B cell (primary cell): ENCODE measurements at regions not wholly inside any gene's neighbourhood (a gene's known extent, or its start where the extent isn't known, plus 50 kb on each side); places are given as distances from the start of the nearest gene placed in this dataset.

Experiments used
- ATAC-seq: fragments of 200-7000 bp; cut with Tn5 transposase; one replicate; pipeline ENCODE4 v1.10.0; 2021; ENCODE audit warnings: low read depth, mild to moderate bottlenecking, moderate number of reproducible peaks, moderate library complexity
- CTCF ChIA-PET: fragments of 350-600 bp; sonication (Branson Sonifier 250); formaldehyde crosslinking; loops from one replicate; lab custom pipeline; 2021; ENCODE audit warnings: antibody characterized with exemption, inconsistent platforms; lab: Charles Lee
- POLR2A ChIA-PET: fragments of 350-600 bp; sonication (Branson Sonifier 250); formaldehyde crosslinking; loops from one replicate; lab custom pipeline; 2021; ENCODE audit warnings: antibody characterized with exemption; lab: Charles Lee
- DNase-seq: peaks from one replicate; pipeline ENCODE4 v3.0.0; 2013
- H2AFZ ChIP-seq: 2 replicates; pipeline ENCODE4 v1.6.1; 2012; ENCODE audit warnings: mild to moderate bottlenecking, low read depth, low read length; ENCODE audit not compliant: insufficient read depth, poor library complexity, severe bottlenecking
- H3K27ac ChIP-seq, 2 donors: 1 replicate in 1 of 2; 2 replicates in 1 of 2; pipeline ENCODE4 v1.5.1; 2012 to 2013; ENCODE audit warnings: low read length in 2 of 2, mild to moderate bottlenecking in 2 of 2, moderate library complexity in 1 of 2
- H3K27me3 ChIP-seq, 4 experiments: fragments of 200-600 bp in 1 of 4; sonication (generic) in 1 of 4; replicated peaks in 1 of 4; 1 replicate in 2 of 4; 2 replicates in 2 of 4; pipeline versions ENCODE4 v1.6.1 to v1.7.0; 2013 to 2016; ENCODE audit warnings: low read length in 3 of 4, mild to moderate bottlenecking in 2 of 4, mixed read lengths in 1 of 4, moderate library complexity in 1 of 4; ENCODE audit not compliant: insufficient read depth in 4 of 4, control insufficient read depth in 3 of 4; ENCODE audit errors: control extremely low read depth in 1 of 4
- H3K36me3 ChIP-seq, 2 experiments: replicated peaks in 1 of 2; 1 replicate in 1 of 2; 2 replicates in 1 of 2; pipeline versions ENCODE4 v1.6.1 to v1.7.1; 2013; ENCODE audit warnings: low read length in 1 of 2; ENCODE audit not compliant: insufficient read depth in 2 of 2, control insufficient read depth in 1 of 2; ENCODE audit errors: control extremely low read depth in 1 of 2, extremely low read depth in 1 of 2
- H3K4me1 ChIP-seq, 2 donors: fragments of 200-600 bp in 1 of 2; sonication (generic) in 1 of 2; 1 replicate in 1 of 2; 2 replicates in 1 of 2; pipeline versions ENCODE4 v1.5.1 to v1.6.1; 2013 to 2017; ENCODE audit warnings: low read length in 2 of 2; ENCODE audit not compliant: control insufficient read depth in 2 of 2, insufficient read depth in 2 of 2
- H3K4me2 ChIP-seq: replicated peaks from 2 replicates; pipeline ENCODE3; 2012; ENCODE audit warnings: mild to moderate bottlenecking, low read depth, low read length; ENCODE audit not compliant: poor library complexity, severe bottlenecking
- H3K4me3 ChIP-seq, 5 experiments: fragments of 200-600 bp in 1 of 5; sonication (generic) in 1 of 5; 1 replicate in 3 of 5; 2 replicates in 2 of 5; pipeline versions ENCODE4 v1.5.1 to v1.7.0; 2011 to 2016; ENCODE audit warnings: low read length in 4 of 5, mild to moderate bottlenecking in 4 of 5, low read depth in 2 of 5, control low read depth in 1 of 5, moderate library complexity in 1 of 5; ENCODE audit not compliant: insufficient read depth in 1 of 5; ENCODE audit errors: control extremely low read depth in 1 of 5, extremely low read depth in 1 of 5
- H3K79me2 ChIP-seq: fragments of 200-600 bp; sonication (generic); one replicate; pipeline ENCODE4 v1.6.0; 2016; ENCODE audit warnings: low read length; ENCODE audit not compliant: control insufficient read depth, insufficient read depth
- H3K9ac ChIP-seq: fragments of 200-600 bp; sonication (generic); 2 replicates; pipeline ENCODE4 v1.6.1; 2017; ENCODE audit warnings: mild to moderate bottlenecking, low read length, moderate library complexity
- H3K9me3 ChIP-seq, 3 donors: one replicate each; pipeline versions ENCODE4 v1.6.1 to v1.7.1; 2013; ENCODE audit warnings: low read length in 2 of 3; ENCODE audit not compliant: control insufficient read depth in 2 of 3, insufficient read depth in 1 of 3; ENCODE audit errors: control extremely low read depth in 1 of 3
- H4K20me1 ChIP-seq: 2 replicates; pipeline ENCODE4 v1.6.0; 2012; ENCODE audit warnings: mild to moderate bottlenecking, low read length; ENCODE audit not compliant: insufficient read depth, control insufficient read depth, poor library complexity, severe bottlenecking
- H3K27ac Mint-ChIP-seq: one replicate; pipeline ENCODE4 v1.8.0; 2021; ENCODE audit warnings: mixed read lengths
- H3K27me3 Mint-ChIP-seq: one replicate; pipeline ENCODE4 v1.8.0; 2021; ENCODE audit warnings: mixed read lengths
- H3K4me1 Mint-ChIP-seq: one replicate; pipeline ENCODE4 v1.8.0; 2021; ENCODE audit warnings: mixed read lengths
- H3K4me3 Mint-ChIP-seq: one replicate; pipeline ENCODE4 v1.8.0; 2021; ENCODE audit warnings: mixed read lengths
- H3K9me3 Mint-ChIP-seq: one replicate; pipeline ENCODE4 v1.8.0; 2022; ENCODE audit warnings: mixed read lengths; ENCODE audit not compliant: insufficient read depth
- EZH2 ChIP-seq: IDR thresholded peaks from 2 replicates; pipeline ENCODE4 v1.6.1; 2012; ENCODE audit warnings: borderline replicate concordance, low read depth, mild to moderate bottlenecking, moderate library complexity, low read length; ENCODE audit not compliant: insufficient read depth, poor library complexity, severe bottlenecking
- WGBS: methylation state at CpG from one replicate; pipeline ENCODE4 v1.1.5; 2013; ENCODE audit warnings: missing lambda C conversion rate; ENCODE audit not compliant: insufficient coverage; 5-methylcytosine and 5-hydroxymethylcytosine counted together
- intact Hi-C: fragments of 100-400 bp; cut with micrococcal nuclease; formaldehyde crosslinking; loops from one replicate; pipeline ENCODE4 v1.10.0; 2022
- TF ChIP-seq, protein P1 (sequence below): fragments of 200-600 bp; IDR thresholded peaks from one replicate; pipeline ENCODE4 v1.8.0; 2022; ENCODE audit warnings: antibody characterized with exemption, mild to moderate bottlenecking

DNA sequence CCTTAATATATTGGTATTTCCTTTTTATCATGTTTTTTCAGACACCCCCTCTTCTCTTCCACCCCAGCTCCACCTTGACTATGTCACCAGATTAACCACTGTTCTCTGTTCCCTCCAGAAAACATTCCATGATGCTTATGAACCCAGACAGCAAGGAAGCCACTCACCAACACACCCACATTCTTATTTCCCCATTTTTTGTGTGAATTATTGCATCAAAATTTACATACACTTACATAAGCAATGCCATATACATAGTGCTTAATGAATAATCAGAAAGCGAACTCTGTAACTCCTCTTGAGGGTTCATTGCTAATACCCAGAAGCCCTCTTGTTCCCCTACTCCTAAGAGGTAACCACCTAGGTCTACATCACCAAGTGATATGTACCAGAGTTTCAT, 182.3 kb upstream of the CDYL start:
- no peak overlapping the region for H3K4me2 ChIP-seq
- POLR2A ChIA-PET = no interaction called here
- H3K9ac ChIP-seq = no peak overlapping the region
- Mint-ChIP-seq H3K4me3 (no peak overlapping the region), H3K27me3 (peaks cover 11% of the 10 kb centered on the region), H3K9me3 (no peaks in the 10 kb centered on the region), H3K4me1 (no peaks in the 10 kb centered on the region), H3K27ac (no peak overlapping the region)
- DNase-seq (no peak), ATAC-seq (no peak)
- intact Hi-C loops = no loop called here
- H3K4me3 ChIP-seq = no peak overlapping the region
- H4K20me1 ChIP-seq = no peaks in the 10 kb centered on the region
- TF ChIP-seq, protein P1, sequence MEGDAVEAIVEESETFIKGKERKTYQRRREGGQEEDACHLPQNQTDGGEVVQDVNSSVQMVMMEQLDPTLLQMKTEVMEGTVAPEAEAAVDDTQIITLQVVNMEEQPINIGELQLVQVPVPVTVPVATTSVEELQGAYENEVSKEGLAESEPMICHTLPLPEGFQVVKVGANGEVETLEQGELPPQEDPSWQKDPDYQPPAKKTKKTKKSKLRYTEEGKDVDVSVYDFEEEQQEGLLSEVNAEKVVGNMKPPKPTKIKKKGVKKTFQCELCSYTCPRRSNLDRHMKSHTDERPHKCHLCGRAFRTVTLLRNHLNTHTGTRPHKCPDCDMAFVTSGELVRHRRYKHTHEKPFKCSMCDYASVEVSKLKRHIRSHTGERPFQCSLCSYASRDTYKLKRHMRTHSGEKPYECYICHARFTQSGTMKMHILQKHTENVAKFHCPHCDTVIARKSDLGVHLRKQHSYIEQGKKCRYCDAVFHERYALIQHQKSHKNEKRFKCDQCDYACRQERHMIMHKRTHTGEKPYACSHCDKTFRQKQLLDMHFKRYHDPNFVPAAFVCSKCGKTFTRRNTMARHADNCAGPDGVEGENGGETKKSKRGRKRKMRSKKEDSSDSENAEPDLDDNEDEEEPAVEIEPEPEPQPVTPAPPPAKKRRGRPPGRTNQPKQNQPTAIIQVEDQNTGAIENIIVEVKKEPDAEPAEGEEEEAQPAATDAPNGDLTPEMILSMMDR = no peak
- no peak for TF ChIP-seq EZH2
- H3K27ac ChIP-seq = no peak overlapping the region
- no peaks in the 10 kb centered on the region for H3K27me3 ChIP-seq
- 100% methylated on average over 1 of the region's 1 CpG for WGBS
- H3K36me3 ChIP-seq = no peaks in the 10 kb centered on the region
- H3K9me3 ChIP-seq = no peaks in the 10 kb centered on the region
- H2AFZ ChIP-seq = no peak overlapping the region
- H3K79me2 ChIP-seq = no peaks in the 10 kb centered on the region
- H3K4me1 ChIP-seq = no peaks in the 10 kb centered on the region
- CTCF ChIA-PET = no interaction called here

DNA sequence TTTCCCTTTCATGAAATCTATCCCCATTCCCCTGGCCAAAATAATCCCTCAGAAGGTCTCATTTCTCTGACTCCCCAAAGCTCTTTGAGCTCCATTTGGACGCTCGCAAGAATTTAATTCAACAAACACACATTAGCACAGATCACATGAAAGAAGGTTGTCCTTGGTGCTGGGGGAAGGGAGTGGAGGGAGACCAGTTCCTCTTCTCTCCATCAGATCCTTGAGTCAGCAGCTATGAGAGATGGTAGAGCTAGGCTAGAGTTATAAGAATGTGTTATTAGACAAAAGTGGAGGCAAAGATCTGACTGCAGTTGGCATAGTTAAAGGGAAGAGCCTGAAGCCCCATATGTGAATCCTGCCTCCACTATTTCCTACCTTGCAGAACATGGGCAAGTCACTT, 184.2 kb upstream of the CDYL start:
- no peak overlapping the region for H3K27ac ChIP-seq
- no peak overlapping the region for H3K9ac ChIP-seq
- ATAC-seq = no peak
- no CpG with 5 or more reads among the region's 2 CpGs for WGBS
- H3K4me1 ChIP-seq = no peaks in the 10 kb centered on the region
- POLR2A ChIA-PET = no interaction called here
- Mint-ChIP-seq H3K4me1 (no peaks in the 10 kb centered on the region), H3K27me3 (peaks cover 11% of the 10 kb centered on the region), H3K27ac (no peak overlapping the region), H3K4me3 (no peak overlapping the region), H3K9me3 (no peaks in the 10 kb centered on the region)
- CTCF ChIA-PET = no interaction called here
- H3K4me2 ChIP-seq = no peak overlapping the region
- TF ChIP-seq, protein P1 = no peak
- TF ChIP-seq EZH2 = no peak
- H2AFZ ChIP-seq = no peak overlapping the region
- H3K9me3 ChIP-seq = no peaks in the 10 kb centered on the region
- no peak overlapping the region for H3K4me3 ChIP-seq
- no peaks in the 10 kb centered on the region for H3K79me2 ChIP-seq
- no peak for DNase-seq
- no peaks in the 10 kb centered on the region for H3K36me3 ChIP-seq
- H4K20me1 ChIP-seq = no peaks in the 10 kb centered on the region
- H3K27me3 ChIP-seq = no peaks in the 10 kb centered on the region
- intact Hi-C loops = no loop called here
